GM21515 (cell line): ENCODE measurements at regions not wholly inside any gene's neighbourhood (a gene's known extent, or its start where the extent isn't known, plus 50 kb on each side); places are given as distances from the start of the nearest gene placed in this dataset.
"Not testable (repeated sequence)": the region's sequence is repeated elsewhere in the genome, so short reads cannot be mapped to it uniquely, and the experiment has no call there.

Source experiments
- ATAC-seq: cut with Tn5 transposase; IDR thresholded peaks from one replicate; pipeline ENCODE4 v1.9.1; 2021; ENCODE audit not compliant: unreplicated experiment

DNA sequence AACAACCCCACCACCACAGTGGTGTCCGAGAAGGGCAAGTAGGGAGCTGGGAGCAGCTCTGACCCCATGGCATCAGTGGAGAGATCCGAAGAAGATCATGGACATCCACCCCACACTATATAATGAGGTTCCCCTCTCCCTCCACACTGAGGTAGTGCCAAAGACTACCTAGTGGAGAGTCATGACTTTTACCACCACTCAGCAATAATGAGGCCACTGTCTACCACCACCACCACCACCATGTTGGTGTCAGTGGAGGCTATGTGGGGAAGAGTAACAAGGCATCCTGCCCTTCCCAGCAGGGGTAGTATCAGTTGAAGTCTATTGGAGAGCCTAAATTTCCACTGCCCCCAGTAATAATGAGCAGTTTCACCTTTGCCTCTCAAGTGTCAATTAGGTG, 321.7 kb upstream of the ZC3H15 start:
- no peak for ATAC-seq

DNA sequence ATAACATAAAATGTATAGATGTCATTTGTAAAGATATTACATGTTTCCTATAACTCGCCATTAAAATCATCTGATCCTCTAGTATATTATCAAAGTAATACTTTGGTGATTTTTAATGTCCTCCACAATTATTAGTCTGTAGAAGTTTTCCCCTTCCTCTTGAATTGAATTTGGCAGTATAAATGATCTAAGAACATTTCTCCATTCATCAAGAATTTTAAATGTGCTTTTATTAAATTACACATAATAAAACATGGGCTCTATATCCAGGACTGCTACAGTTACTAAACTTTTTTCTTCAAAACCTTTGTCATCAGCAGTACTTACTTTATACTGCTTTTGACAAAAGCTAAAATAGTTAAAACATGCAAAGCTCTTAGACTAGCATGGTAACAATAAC, 315.4 kb upstream of the ZC3H15 start:
- no peak for ATAC-seq

DNA sequence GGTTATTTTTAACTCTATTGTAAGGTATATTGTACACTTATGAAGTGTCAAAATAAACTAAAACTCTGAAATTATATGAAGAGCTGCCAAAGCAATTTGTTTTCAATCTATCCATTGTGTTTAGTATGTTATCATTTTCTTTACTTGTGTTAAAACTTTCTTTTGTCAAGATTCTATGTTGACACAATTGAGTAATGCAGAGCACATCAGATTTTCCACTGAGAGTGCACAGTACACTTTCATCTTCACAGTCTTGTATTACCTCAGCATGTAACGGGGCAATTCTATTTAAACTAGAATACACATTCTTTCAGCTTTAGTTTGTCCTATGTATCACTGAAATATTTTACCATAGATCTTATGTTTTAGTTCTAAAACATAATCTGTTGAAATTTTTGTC, 304.4 kb upstream of the ZC3H15 start:
- ATAC-seq: no peak

GRCh38 chr2:186182366-186182765, 303.7 kb upstream of the ZC3H15 start:
- not testable (repeated sequence) for ATAC-seq

DNA sequence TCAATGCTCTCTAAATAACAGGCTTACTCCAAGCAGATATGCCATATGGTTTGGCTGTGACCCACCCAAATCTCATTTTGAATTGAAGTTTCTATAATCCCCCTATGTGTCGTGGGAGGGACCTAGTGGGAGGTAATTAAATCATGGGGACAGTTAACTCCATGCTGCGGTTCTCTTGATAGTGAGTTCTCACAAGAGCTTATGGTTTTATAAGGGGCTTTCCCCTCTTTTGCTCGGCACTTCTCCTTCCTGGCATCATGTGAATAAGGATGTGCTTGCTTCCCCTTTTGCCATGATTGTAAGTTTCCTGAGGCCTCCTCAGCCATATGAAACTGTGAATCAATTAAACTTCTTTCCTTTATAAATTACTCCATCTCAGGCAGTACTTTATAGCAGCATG, 302.7 kb upstream of the ZC3H15 start:
- no peak for ATAC-seq

GRCh38 chr2:186187854-186188253, 298.2 kb upstream of the ZC3H15 start:
- no peak for ATAC-seq

GRCh38 chr2:186189816-186190215, 296.2 kb upstream of the ZC3H15 start:
- no peak for ATAC-seq

- no peak for ATAC-seq
Observed at GRCh38 chr2:186195696-186196095, 290.4 kb upstream of the ZC3H15 start.

- ATAC-seq: no peak
Observed at GRCh38 chr2:186197955-186198354, 288.1 kb upstream of the ZC3H15 start.

GRCh38 chr2:186199029-186199428, 287.0 kb upstream of the ZC3H15 start:
- ATAC-seq: no peak

DNA sequence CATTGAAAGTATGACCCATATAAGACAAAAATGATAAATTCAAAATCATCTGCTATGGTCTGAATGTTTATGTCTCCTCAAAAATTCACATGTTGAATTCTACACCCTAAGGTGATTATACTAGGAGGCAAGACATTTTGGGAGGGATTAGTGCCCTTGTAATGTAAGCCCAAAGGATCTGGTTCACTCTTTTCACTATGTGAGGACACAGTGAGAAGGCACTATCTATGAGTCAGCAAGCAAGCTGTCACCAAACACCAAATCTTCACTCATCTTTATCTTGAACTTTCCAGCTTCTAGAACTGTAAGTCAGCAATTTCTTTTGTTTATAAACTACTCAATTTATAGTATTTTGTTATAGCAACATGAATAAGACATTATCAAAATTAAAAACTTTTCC, 284.7 kb upstream of the ZC3H15 start:
- ATAC-seq: no peak

- no peak for ATAC-seq
Observed at GRCh38 chr2:186205254-186205911, 280.7 kb upstream of the ZC3H15 start.

DNA sequence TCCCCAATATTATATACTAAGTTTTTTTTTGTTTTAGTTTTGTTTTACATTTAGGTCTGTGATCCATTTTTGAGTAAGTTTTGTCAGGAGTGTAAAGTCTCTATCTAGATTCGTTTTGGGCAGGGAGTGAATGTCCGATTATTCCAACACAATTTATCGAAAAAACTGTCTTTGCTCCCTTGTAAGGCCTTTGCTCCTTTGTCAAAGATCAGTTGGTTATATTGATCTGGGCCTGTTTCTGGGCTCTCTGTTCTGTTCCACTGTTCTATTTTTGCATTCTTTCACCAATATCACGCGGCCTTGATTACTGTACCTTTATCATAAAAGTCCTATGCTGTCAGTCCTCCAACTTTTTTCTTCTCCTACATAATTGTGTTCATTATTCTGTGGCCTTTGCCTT, 276.5 kb upstream of the ZC3H15 start:
- ATAC-seq: no peak

DNA sequence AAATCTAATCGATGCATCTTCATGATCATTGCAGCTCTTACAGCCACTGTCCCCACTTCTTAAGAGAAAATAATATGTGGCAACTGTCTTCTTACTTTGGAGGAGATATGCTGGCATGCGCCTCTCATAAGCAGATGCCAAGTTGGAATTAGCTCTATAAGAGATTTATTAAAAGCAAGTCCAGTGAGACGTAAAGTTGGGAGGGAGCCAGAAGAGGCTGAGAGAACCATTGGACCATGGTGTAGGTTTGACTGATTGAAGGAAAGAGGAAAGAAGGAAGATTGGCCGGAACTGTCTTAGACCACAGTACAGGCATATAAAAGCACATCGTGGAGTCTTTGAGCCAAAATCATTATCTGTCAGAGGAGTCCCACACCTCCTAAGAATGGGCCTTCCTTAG, 265.7 kb upstream of the ZC3H15 start:
- no peak for ATAC-seq

- no peak for ATAC-seq
Observed at GRCh38 chr2:186229265-186229664, 256.8 kb upstream of the ZC3H15 start.

DNA sequence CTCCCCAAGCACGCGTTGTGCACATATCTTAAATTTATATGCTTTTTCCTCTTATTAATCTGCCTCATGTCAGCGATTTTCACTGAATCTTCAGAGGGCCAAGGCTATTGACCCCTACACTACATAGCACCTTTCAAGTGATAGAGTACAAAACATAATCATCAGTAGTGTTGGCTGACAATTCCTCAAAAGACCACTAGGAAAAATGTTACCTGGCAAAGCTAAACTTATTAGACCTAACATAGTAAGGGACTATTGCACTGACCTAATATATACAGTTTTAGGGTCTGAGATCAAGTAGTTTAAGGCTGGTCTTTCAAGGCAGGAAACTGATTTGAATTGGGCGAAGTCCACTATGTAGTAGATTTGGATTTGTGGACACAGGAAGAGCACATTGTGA, 244.2 kb upstream of the ZC3H15 start:
- ATAC-seq: no peak

GRCh38 chr2:186254759-186255158, 231.3 kb upstream of the ZC3H15 start:
- no peak for ATAC-seq

DNA sequence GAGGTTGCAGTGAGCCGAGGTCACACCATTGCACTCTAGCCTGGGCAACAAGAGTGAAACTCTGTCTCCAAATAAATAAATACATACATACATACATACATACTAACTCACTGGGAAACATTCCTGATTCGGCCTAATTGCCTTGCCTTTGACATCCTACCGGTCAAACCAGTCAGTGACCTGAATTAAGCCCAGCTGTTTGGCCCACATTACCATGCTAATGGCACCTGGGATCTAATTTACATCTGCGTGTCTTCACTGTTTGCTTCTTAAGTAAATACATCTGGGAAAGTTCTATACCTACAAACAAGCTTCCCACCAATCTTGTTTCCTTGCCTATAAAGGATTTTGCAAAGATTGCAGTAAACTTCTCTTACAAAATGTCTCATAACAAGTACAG, 230.2 kb upstream of the ZC3H15 start:
- ATAC-seq: no peak

- peak; percentile 84 for ATAC-seq
Observed at GRCh38 chr2:186256540-186256939, 229.5 kb upstream of the ZC3H15 start.

DNA sequence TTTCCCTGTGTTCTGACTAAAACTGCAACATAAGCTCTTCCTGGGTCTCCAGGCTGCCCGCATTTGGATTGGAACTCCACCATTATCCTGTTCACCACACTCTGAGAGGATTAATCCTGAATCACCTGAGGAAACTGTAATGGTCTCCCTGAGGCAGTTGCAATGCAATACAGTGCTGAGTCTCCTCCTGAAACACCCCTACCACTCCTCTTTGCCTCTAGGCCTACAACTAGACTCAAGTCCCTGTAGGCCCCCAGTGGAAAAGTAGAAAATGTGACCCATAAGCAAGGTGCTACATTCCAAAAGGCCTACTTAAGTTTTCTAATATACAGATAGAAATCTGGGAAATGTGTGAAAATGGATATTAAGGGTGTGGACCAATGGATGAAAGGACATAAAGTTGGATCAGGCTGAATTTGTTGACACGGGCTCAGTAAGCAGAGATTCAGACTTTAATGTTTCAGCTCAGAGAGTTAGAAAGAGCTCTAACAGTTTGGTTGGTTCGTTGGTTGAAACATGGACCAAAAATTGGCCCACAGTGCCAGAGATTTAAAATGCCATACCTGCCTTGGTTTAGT, 222.3 kb upstream of the ZC3H15 start:
- no peak for ATAC-seq

DNA sequence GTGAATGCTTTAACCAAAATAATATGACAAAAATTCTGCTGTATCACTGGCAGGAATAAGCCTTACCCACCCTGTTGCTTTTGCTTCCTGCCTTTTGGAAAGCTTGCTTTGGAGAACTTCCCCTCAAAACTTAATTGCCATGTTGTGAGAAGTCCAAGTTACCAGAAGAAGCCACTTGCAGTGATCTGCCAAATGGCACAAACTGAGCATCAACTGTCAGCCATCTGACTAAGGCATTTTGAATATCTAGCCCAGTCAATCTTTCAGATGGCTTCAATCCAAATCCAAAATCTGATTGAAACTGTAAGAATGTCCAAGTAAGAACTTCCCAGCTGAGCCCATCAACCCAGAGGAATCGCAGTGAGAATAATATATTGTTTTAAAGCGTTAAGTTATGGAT, 216.5 kb upstream of the ZC3H15 start:
- ATAC-seq: no peak

GRCh38 chr2:186273953-186274352, 212.1 kb upstream of the ZC3H15 start:
- no peak for ATAC-seq

GRCh38 chr2:186274936-186275575, 211.0 kb upstream of the ZC3H15 start:
- ATAC-seq: no peak
